NCI-H2081 (cell line): ENCODE measurements at regions not wholly inside any gene's neighbourhood (a gene's known extent, or its start where the extent isn't known, plus 50 kb on each side); places are given as distances from the start of the nearest gene placed in this dataset.
"Not testable (repeated sequence)": the region's sequence is repeated elsewhere in the genome, so short reads cannot be mapped to it uniquely, and the experiment has no call there.

Experiments used
- DNase-seq, 2 experiments: peaks; one replicate each; lab custom pipeline; 2025; lab: John Stamatoyannopoulos, UW

- peak in 1 of 2 experiments; percentile 8 for DNase-seq
These were observed 146.8 kb upstream of the TMPRSS15 start for GRCh38 chr21:18550361-18550760.

GRCh38 chr21:18553786-18554185 lies 150.2 kb upstream of the TMPRSS15 start:
- no peak for DNase-seq

- DNase-seq, result not testable (repeated sequence)
These were observed 164.2 kb upstream of the TMPRSS15 start for GRCh38 chr21:18567770-18568169.

GRCh38 chr21:18588001-18588662 lies 184.5 kb upstream of the TMPRSS15 start:
- no peak for DNase-seq

GRCh38 chr21:18601146-18601545 lies 197.6 kb upstream of the TMPRSS15 start:
- DNase-seq, result no peak

- no peak for DNase-seq
These were observed 199.1 kb upstream of the TMPRSS15 start for GRCh38 chr21:18602711-18603110.

GRCh38 chr21:18603261-18603660 lies 199.7 kb upstream of the TMPRSS15 start:
- DNase-seq, result peak; percentile 37 to 78

- no peak for DNase-seq
These were observed 200.4 kb upstream of the TMPRSS15 start for GRCh38 chr21:18603980-18604379.

- DNase-seq, result peak; percentile 42 to 82
These were observed 204.6 kb upstream of the TMPRSS15 start for GRCh38 chr21:18608226-18608625.

- DNase-seq, result no peak
These were observed 210.7 kb upstream of the TMPRSS15 start for GRCh38 chr21:18614303-18614702.

GRCh38 chr21:18617291-18617690 lies 213.7 kb upstream of the TMPRSS15 start:
- DNase-seq, result no peak

GRCh38 chr21:18620436-18620835 lies 216.9 kb upstream of the TMPRSS15 start:
- no peak for DNase-seq

- DNase-seq, result no peak
These were observed 218.8 kb upstream of the TMPRSS15 start for GRCh38 chr21:18622383-18622782.

GRCh38 chr21:18630446-18630845 lies 226.9 kb upstream of the TMPRSS15 start:
- DNase-seq, result no peak

- DNase-seq, result no peak
These were observed 233.3 kb upstream of the TMPRSS15 start for GRCh38 chr21:18636897-18637296.

- DNase-seq, result peak; percentile 13 to 38
These were observed 242.5 kb upstream of the TMPRSS15 start for GRCh38 chr21:18646116-18646515.

- no peak for DNase-seq
These were observed 252.3 kb upstream of the TMPRSS15 start for GRCh38 chr21:18655931-18656330.

- DNase-seq, result no peak
These were observed 258.3 kb upstream of the TMPRSS15 start for GRCh38 chr21:18661842-18662241.

- no peak for DNase-seq
These were observed 260.1 kb upstream of the TMPRSS15 start for GRCh38 chr21:18663663-18664062.

- no peak for DNase-seq
These were observed 263.1 kb upstream of the TMPRSS15 start for GRCh38 chr21:18666725-18667124.

- no peak for DNase-seq
These were observed 270.2 kb upstream of the TMPRSS15 start for GRCh38 chr21:18673789-18674188.

GRCh38 chr21:18677632-18678031 lies 274.0 kb upstream of the TMPRSS15 start:
- no peak for DNase-seq

- DNase-seq, result no peak
These were observed 302.4 kb upstream of the TMPRSS15 start for GRCh38 chr21:18705971-18706370.

- DNase-seq, result no peak
These were observed 308.1 kb upstream of the TMPRSS15 start for GRCh38 chr21:18711662-18712061.
